GM12801 (cell line): ENCODE measurements at regions not wholly inside any gene's neighbourhood (a gene's known extent, or its start where the extent isn't known, plus 50 kb on each side); places are given as distances from the start of the nearest gene placed in this dataset.

ENCODE experiments used
- TF ChIP-seq, protein P1 (sequence below): IDR thresholded peaks from one replicate; pipeline ENCODE4 v1.5.1; 2011; ENCODE audit warnings: control low read depth; ENCODE audit not compliant: insufficient read length; ENCODE audit errors: extremely low read depth

- TF ChIP-seq, protein P1, sequence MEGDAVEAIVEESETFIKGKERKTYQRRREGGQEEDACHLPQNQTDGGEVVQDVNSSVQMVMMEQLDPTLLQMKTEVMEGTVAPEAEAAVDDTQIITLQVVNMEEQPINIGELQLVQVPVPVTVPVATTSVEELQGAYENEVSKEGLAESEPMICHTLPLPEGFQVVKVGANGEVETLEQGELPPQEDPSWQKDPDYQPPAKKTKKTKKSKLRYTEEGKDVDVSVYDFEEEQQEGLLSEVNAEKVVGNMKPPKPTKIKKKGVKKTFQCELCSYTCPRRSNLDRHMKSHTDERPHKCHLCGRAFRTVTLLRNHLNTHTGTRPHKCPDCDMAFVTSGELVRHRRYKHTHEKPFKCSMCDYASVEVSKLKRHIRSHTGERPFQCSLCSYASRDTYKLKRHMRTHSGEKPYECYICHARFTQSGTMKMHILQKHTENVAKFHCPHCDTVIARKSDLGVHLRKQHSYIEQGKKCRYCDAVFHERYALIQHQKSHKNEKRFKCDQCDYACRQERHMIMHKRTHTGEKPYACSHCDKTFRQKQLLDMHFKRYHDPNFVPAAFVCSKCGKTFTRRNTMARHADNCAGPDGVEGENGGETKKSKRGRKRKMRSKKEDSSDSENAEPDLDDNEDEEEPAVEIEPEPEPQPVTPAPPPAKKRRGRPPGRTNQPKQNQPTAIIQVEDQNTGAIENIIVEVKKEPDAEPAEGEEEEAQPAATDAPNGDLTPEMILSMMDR, result no peak
Observed at GRCh38 chr1:25117233-25117823, 115.0 kb downstream of the SYF2 start.

- TF ChIP-seq, protein P1, result no peak
Observed at GRCh38 chr1:25116832-25117231, 115.5 kb downstream of the SYF2 start.

- TF ChIP-seq, protein P1, result no peak
Observed at GRCh38 chr1:25113731-25114130, 118.6 kb downstream of the SYF2 start.

DNA sequence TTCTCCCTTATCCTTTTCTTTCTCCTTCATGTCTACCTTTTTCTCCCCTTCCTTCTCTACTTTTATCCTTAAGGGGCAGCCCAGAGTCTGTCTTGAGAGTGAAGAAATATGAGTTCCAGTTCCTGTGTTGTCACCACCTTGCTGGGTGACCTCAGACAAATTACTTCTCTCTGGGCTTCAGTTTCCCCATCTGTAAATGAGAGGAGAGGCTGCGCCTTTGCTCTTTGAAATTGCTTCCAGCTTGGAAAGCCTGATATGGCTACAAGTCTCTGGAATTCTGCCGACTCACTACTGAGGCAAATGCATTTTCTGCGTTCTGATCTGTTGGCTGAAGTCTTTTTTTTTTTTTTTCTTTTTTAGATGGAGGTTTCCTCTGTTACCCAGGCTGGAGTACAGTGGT is 119.2 kb downstream of the SYF2 start:
- TF ChIP-seq, protein P1, result no peak

- TF ChIP-seq, protein P1, result no peak
Observed at GRCh38 chr1:25112400-25112799, 119.9 kb downstream of the SYF2 start.

DNA sequence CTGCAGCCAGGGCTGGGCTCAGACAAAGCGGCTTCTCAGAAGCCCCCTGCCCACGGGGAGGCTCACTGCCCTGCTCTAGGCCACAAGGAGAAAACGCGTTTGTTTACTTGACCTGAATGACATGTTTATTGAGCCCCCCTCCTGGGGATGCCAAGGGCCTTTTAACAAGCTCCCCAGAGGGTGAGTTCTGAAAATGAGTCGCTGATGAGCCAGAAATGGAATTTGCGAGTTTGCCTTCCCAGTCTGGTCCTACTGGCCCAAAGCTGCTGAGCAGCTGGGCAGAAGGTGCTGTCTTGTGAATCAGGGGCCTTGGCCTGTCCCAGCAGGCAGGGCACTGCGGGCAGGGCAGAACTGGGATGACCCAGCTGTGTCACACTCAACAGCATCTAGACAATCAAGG is 120.6 kb downstream of the SYF2 start:
- TF ChIP-seq, protein P1, result no peak

- TF ChIP-seq, protein P1, result no peak
Observed at GRCh38 chr1:25110485-25110884, 121.8 kb downstream of the SYF2 start.
